Omental fat pad (tissue), 3 donors: ENCODE measurements at regions not wholly inside any gene's neighbourhood (a gene's known extent, or its start where the extent isn't known, plus 50 kb on each side); places are given as distances from the start of the nearest gene placed in this dataset.
"Not testable (repeated sequence)": the region's sequence is repeated elsewhere in the genome, so short reads cannot be mapped to it uniquely, and the experiment has no call there.

Source experiments
- ATAC-seq: fragments of 150-250 bp; one replicate; pipeline ENCODE4 v1.9.1; 2016; ENCODE audit warnings: mild to moderate bottlenecking, moderate library complexity; ENCODE audit not compliant: low FRiP score
- DNase-seq: peaks from one replicate; pipeline ENCODE4 v3.0.0-alpha.2; 2019; ENCODE audit warnings: low spot score
- CTCF ChIP-seq, 3 donors: fragments of 450-650 bp; IDR thresholded peaks; one replicate each; pipeline ENCODE4 v1.5.1; 2016 to 2017; ENCODE audit warnings: antibody characterized with exemption in 3 of 3, mild to moderate bottlenecking in 3 of 3, moderate library complexity in 2 of 3

GRCh38 chr4:159420162-159421057 lies 317.5 kb downstream of the RAPGEF2 start:
- no peak for DNase-seq
- ATAC-seq = no peak
- TF ChIP-seq CTCF (IDR thresholded peaks at IDR 0.05) = no peak

DNA sequence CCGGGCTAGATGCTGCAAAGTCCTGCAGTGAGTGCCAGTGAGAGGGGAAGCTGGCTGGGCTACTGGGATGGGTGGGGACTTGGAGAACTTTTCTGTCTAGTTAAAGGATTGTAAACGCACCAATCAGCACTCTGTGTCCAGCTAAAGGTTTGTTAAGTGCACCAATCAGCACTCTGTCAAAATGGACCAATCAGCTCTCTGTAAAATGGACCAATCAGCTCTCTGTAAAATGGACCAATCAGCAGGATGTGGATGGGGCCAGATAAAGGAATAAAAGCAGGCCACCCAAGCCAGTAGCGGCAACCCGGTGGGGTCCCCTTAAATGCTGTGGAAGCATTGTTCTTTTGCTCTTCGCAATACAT lies 318.2 kb downstream of the RAPGEF2 start:
- ATAC-seq, DNase-seq: not testable (repeated sequence)

- ATAC-seq (no peak), DNase-seq (no peak)
- no peak for TF ChIP-seq CTCF (IDR thresholded peaks at IDR 0.05)
These were observed 319.1 kb downstream of the RAPGEF2 start for GRCh38 chr4:159422019-159422418.

- no peak for TF ChIP-seq CTCF (IDR thresholded peaks at IDR 0.05)
- DNase-seq (no peak), ATAC-seq (no peak)
These were observed 319.7 kb downstream of the RAPGEF2 start for GRCh38 chr4:159422626-159423025.

DNA sequence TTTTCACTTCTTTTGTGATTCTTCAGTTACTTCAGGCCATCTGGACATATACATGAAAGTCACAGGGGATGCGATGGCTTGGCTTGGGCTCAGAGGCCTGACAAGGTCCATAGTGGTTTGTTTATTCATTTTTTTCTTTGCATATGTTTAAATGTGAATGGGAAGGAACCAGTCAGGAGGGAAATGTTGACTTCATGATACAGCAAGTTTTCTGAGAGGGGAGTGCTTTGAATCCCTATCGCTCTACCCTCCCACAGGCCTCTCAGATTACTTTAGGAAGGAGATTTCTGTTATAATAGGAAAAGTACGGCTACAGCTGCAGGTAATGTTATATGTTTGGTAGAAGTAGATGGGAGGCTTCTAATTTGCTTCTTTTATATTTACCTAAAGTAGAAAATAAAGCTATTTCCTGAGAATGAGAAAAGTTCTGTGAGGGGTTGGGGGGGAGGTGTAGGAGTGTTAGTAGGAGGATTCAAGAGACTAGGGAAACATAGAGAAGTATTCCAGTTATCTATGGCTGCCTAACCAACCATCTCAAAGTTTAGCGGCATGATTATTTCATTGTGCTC lies 322.9 kb downstream of the RAPGEF2 start:
- ATAC-seq (no peak), DNase-seq (no peak)
- TF ChIP-seq CTCF (IDR thresholded peaks at IDR 0.05) = no peak

GRCh38 chr4:159428293-159428692 lies 325.4 kb downstream of the RAPGEF2 start:
- ATAC-seq (no peak), DNase-seq (no peak)
- no peak for TF ChIP-seq CTCF (IDR thresholded peaks at IDR 0.05)

DNA sequence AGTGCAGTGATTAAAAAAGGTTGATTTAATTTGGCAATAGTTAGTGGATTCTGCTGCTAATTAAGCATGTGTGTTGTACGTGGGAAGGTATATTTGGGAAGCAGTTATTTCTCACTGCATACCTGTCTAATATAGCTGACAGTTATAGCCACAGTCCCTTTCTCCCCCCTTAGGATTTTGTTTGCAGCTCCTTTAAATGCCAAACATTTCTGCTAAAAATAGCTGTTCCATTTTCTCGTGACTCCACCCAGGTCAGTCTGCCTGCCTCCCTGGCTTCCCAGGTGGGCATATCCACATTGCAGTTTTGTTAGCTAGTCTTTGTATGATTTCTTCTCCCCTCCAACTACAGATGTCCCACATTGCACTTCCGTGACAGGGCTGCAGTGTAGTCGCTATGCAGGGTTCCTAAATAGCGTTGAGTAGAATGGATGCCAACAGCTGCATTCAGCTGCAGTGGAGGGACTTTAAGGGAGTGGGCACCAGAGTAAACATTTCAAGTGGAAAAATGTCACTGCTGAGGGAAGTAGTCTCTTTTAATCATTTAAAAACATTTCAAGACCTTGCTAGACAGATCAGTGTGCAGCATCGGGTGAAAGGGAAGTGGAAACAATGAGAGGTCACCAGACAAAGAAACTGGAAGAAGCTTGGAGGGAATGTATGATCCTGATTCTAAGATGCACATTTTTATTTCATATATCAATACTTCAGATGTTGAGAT lies 326.3 kb downstream of the RAPGEF2 start:
- no peak for TF ChIP-seq CTCF (IDR thresholded peaks at IDR 0.05)
- DNase-seq (no peak), ATAC-seq (no peak)
